GM18909 (cell line): ENCODE measurements at regions not wholly inside any gene's neighbourhood (a gene's known extent, or its start where the extent isn't known, plus 50 kb on each side); places are given as distances from the start of the nearest gene placed in this dataset.
"Not testable (repeated sequence)": the region's sequence is repeated elsewhere in the genome, so short reads cannot be mapped to it uniquely, and the experiment has no call there.

Experiments
- ATAC-seq: cut with Tn5 transposase; IDR thresholded peaks from one replicate; pipeline ENCODE4 v1.9.1; 2021; ENCODE audit warnings: mild to moderate bottlenecking; ENCODE audit not compliant: unreplicated experiment, poor library complexity

DNA sequence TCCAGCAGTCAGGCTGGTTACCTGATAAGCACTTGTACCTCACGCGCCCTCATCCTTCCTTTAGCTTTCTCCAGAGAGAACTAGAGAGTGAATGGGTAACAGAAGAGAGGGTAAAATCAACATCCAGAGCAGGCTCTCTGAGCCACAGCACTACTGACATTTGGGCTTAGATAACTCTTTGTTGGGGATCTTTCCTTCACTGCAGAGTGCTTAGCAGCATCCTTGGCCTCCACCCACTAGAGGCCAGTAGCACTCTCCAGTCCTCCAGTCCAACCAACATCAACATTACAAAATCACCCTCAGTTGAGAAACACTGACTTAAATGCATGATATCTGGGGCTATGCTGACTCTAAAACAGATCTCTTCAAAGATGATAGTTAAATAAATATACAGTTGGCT lies 220.7 kb downstream of the TACR3 start:
- ATAC-seq, result no peak

DNA sequence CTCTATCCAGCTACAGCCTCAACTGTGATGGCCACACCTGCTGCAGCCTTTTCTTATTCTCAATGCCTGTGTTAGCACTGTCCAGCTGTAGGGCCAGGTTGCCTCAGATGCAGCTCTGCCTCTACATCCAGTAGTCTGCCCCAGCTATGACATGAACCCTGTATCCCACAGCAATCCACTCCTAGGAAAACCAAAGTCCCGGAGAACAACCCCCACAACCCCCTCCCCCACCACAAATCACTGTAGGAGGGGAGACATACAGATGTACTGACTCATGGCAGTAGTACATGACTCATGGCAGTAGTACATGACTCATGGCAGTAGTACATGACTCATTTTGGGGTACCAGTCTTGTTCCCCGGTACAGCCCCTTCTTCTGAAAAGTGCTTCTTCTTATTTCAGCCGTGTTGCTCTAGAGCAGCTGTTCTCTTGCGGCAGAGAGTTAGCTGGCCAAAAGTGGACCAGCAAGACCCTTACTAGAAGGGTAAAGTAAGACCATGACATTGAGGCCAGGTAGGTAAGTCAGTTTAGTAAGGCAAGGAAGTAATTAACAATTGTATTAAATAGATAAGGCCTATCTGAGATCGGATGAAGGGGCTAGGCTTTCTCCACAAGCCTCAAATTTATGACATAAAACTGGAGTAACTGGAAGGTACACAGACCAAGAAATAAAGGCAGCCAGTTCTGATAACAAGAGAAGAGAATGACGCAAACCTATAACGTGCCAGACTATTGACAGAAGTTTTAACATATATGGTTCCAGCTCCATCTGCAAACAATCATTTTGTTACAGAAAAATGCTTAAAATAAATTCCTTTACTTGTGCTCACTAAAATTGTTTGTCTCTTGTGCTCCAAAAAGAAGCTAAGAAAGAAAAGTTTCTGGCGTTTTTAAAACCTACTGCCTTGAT lies 221.4 kb downstream of the TACR3 start:
- peak; percentile 92 for ATAC-seq

DNA sequence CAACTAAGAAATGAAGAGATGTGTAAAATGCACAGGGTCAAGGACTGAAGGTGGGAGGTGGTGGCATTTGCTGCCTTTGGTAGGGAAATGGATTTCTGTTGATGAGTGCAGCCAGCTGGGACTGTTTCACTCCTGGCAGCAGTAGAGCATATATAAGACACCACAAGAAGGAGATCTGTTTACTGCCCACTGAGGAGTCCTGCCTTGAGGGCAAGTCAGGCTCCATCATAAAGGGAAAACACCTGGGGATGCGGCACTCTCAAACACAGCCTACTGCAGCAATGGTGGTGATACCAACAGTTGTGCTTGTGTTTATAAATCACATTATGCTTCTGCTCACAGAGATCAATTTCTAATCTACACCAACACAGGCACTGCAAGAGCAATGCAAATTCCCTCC lies 222.1 kb downstream of the TACR3 start:
- peak; percentile 59 for ATAC-seq

DNA sequence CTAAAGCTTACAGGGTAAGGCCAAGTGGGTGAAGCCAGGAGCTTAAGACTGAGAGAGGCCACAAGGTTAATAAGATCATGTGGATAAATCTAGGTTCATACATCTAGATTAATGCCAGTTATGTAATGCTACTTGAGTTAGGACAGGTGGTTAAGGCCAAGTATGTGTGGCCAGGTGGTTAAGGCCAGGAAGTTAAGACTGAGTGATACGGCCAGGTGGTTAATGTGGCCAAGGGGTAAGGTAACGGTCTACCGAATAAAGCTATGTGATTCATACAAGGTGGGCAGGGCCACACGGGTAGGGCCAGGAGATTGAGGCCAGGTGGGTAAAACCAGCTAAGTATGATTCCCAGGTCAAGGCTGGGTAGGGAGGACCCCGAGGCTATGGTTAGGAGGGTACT lies 223.0 kb downstream of the TACR3 start:
- no peak for ATAC-seq

DNA sequence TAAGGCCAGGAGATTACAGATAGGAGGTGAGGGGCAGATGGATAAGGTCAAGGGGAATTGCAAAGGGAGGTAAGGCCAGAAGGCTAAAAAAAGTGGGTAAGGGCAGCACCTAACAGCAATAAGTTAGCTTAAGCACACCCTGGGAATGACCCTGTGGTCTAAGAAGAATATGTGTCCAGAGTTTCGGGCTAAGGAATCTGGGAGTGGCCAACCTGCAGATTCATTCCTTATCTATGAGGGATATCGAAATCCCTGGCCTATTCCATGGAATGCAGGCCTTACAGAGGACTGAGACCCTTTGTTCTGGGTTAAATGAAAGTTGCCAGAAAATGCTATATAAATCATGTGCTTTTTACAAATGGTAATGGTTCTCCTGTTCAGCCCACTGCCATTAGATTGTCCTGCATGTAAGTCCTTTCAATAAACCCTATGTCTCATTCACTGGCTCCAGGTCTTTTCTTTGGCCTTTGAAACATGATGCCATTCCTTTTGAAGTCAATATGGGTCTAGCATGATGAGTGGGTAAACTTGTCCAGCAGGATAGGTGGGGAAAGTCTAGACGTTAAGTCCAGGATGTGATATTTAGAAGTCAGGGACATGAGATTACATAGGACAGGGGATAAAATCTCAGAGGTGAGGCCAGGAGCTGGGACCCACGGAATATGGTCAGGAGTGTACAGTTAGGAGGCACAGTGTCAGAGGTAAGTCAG lies 226.2 kb downstream of the TACR3 start:
- no peak for ATAC-seq

DNA sequence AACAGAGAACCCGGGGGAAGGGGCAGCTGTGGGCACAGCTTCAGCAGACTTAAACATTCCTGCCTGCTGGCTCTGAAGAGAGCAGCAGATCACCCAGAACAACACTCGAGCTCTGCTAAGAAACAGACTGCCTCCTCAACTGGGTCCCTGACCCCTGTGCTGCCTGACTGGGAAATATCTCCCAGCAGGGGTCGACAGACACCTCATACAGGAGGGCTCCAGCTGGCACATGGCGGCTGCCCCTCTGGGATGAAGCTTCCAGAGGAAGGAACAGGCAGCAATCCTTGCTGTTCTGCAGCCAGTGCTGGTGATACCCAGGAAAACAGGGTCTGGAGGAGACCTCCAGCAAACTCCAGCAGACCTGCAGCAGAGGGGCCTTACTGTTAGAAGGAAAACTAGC lies 234.5 kb downstream of the TACR3 start:
- not testable (repeated sequence) for ATAC-seq

DNA sequence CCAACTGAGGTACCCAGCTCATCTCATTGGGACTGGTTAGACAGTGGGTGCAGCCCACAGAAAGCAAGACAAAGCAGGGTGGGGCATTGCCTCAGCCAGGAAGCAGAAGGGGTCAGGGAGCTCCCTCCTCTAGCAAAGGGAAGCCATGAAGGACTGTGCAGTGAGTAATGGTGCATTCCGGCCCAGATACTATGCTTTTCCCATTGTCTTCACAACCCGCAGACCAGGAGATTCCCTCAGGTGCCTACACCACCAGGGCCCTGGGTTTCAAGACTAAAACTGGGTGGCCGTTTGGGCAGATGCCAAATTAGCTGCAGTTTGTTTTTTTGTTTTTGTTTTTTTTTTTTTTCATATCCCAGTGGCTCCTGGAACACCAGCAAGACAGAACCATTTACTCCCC lies 235.3 kb downstream of the TACR3 start:
- ATAC-seq, result no peak

DNA sequence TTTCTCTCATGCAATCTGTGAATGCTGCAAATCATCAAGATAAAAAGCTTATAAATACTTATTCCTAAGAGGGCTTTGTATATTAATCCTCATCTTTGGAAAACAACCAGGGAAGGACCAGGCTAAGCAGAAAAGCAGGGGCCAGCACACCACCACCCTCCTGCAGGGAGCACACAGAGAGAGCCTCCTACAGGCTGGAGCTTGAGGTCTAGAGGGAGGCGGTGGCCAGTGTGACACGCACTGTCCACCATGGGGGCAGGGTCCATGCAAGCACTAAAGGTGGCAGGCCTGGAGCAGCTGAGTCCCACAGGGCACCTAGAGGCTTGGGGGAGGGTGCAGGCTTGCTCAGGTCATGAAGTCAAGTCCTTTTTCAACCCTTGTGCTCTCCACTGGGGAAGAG lies 236.9 kb downstream of the TACR3 start:
- ATAC-seq, result no peak

DNA sequence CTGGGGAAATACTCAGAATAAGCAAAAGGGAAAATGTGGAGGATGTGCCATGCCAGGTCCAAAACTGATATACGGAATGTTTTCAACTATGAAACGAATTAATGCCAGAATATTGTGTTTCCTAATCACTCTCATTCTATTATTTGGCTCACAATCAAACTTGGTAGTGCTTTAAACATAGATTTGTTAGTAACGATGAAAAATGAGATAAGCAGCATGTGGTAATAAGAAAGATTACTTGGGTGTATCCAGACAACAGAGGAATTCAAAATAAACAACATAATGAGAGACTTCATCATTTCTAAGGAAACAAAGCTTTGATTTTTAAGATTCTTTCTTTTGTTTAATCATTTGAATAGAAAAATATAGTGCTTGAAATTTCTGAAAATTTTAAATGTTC lies 237.3 kb downstream of the TACR3 start:
- no peak for ATAC-seq

DNA sequence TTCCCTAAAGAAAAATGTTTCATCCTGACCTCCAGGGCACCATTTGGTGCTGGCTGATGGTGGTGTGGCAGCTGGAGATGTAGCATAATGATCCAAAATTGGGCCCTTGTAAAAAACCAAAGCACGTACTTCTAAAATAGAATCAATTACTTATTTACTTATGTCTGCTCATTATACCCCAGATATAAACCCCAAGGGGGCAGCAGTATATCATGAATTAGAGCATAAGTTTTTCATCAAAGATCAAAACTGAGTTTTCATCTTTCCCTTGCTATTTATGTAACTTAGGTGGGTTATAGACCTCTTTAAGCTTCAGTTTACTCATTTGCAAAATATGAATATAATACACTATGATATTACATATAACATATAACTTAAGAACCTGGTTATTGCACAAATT lies 241.1 kb downstream of the TACR3 start:
- ATAC-seq, result no peak

DNA sequence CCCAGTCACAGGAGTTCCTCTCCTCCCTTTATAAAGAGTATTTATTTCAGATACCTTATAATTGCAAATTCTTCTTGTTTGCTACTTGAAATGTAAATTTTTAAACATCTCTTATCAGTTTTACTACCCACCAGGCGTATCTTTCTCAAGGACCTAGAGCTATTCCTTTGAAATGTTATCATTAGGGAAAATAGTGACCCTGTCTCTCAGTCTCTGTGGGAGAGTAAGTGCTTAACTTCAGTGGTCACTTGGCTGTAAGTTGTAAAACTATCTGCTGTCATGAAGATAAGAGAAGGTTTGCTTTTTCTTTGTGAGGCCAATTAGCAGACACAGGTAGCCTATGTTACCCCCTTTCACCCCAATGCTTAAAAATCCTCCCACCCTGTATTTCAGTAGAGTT lies 241.6 kb downstream of the TACR3 start:
- no peak for ATAC-seq

DNA sequence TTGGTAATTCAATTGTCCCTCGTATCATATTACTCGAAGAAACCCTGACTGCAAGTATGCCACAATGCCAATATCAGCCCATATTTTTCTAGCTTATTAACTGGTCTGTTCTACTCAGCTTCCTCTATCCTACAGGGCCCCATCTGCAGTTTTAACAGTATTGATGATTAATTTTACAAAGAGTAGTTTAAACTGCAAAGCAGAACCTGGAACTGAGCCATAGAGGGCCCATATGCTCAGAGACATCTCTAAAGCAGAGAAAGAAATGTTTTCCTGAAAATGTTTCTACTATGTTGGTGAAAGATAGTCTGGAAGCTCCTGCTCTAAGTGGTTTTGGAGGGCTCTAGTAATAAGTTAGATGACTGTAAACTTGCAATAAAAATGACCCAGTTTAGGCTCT lies 259.4 kb upstream of the CENPE start:
- ATAC-seq, result no peak

DNA sequence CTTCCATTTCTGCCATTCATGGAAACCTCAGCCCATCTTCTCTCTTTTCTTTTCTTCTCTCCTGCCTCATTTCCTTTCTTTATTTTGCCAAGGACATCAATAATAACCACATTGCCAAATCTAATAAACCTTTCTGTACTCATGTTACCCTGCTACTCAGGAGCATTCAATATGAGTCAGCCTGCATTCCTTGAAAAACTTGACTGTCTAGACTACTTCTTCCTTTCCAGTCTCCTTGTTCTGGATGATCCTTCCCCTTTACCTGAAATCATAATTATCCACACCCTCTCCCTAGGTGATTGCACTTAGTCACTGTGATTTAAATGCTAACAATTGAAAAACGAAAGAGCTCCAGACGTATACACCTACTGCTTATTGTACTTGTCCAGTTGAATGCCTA lies 253.2 kb upstream of the CENPE start:
- no peak for ATAC-seq

DNA sequence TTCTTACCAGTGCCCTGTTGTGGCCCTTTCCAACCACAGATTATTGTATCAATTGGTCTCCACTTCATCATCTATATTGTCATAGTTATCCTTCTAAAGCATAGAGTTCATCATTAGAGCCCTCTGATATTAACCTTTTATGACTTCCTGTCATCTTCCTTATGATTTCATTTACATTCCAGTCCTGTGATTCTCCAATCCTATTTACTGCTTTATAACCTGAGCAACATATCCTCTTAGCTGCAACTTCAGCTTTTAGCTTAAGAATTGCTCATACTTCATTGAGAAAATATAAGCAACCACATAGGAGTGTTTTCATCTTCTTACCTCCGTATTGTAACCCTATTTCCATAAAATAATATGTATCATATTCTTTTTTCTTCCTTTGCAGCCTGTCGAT lies 252.6 kb upstream of the CENPE start:
- ATAC-seq, result no peak

DNA sequence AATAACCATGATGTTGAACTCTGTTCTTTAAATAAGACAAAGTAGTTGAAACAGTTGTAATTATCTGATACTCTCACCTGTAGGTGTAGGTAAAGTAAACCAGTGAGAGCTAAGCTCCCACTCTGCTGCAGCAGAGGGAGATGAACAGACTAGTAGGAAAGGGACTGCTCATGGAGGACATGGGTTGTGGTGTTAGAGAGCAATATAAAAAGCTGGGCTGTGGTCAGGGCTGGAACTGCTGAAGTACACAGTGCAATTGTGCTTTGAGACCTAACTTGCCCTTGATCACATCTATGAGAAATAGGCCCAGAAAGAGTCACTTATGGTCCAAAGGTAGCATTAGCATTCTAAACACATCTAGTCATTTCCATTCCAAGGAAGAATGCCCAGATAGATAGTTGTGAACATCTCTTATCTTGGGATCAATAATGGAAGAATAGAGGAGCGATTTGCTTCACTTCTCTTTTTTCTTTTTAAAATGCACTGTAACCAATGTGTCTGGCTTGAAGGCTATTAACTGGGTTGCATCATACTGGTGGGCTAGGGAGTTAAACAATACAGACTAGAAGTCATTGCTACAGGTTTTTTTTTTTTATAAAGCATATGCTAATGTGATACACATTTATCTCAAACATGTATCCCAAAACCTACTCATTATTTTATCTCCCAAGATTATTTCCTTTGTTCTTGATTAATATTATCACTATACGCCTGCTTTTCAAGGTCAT lies 251.3 kb upstream of the CENPE start:
- no peak for ATAC-seq

DNA sequence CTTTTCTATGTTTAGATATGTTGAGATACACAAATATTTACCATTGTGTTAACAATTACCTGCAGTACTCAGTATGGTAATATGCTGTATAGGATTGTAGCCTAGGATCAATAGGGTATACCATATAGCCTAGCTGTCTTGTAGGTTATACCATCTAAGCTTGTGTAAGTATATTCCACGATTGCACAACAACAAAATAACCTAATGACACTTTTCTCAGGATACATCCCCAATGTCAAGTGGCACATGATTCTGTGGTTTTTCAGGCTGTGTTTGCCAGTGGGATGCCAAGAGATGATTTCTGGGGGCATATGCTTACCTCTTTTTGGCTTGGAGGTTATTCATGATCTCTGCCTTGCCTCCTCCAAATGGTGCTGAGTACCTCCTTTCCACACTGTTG lies 247.2 kb upstream of the CENPE start:
- no peak for ATAC-seq

DNA sequence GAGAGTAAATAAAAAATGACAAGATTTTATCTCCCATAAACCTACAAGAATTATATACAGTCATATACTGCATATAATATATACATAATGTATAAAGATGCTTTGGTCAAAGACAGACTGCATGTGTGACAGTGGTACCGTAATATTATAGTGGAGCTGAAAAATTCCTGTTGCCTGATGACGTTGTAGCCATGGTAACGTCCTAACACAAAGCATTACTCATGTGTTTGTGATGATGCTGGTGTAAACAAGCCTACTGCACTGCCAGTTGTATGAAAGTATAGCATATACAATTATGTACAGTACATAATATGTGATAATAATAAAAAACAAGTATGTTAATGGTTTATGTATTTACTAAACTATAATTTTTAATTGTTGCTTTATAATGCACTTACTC lies 245.2 kb upstream of the CENPE start:
- no peak for ATAC-seq

DNA sequence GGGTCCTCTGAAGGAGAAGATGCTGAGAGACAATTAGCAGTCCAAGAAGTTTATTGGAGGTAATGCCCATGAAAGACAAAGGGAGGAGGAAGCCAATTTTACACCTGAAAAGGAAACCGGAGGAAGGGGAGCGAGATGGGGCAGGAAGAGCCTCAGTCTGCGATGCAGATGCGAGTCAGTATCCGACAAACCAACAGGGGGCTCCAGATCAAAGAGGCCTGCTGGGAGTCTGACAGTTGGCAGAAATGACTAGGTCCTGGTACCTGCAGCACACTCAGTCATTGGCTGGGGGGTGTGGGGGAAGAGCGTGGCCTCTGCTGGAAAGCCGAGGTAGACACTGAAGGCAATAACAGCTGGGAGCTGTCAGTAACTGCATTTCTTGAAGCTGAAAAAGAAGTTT lies 231.1 kb upstream of the CENPE start:
- ATAC-seq, result peak; percentile 83

DNA sequence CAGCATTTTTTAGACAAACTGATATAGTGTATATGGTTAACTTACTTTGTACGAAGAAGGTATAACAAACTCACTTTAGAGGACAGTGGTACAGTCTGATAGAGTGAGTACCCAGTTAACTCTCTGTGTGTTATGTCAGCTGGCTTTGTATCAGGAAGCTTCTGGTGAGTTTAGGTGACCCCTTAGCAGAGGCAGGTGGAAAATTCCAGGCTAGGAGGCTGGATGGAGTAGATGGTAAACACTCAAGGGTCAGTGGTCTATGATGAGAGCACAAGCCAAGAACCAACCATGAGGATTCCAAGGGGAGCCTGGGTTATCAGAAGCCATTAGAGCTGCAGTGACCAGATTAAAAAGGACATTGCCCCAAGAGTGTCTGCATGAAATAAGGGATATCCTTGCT lies 227.3 kb upstream of the CENPE start:
- ATAC-seq, result no peak

DNA sequence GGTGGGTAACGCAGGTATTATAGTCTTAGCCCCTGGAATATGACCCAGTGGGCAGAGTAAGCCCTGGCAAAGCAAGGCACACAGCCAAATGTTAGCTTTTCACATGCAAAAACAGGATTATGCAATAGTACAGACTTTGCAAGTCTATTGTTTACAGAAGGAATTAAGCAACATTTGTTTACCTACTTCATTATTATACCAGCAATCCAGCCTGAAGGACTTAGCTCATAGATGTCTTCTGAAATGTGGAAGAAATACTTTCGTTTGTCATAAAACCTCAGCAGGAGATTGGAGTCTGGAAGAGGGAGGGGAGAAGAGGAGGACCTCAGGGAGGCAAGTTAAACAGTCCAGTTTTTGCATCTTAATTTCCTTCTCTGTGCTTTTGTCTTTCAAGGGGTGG lies 226.7 kb upstream of the CENPE start:
- ATAC-seq, result no peak

DNA sequence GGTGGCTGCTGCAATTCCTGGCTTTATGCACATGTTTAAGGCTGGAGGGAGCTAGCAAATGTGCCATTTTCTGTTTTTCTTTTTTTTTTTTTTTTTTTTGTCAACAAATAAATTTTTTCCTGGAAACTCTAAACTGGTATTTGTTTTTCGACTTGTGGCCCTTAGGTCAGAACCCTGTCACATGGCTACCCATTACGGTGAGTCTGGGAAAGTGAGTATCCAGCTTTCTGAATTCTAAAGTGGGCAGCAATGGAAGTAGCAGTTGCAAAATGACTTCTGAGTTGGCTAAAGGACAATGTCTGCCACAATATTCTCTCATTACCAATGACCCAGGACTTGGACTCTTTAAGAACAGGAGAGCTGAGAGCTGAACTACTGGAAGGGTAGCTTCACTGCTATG lies 225.1 kb upstream of the CENPE start:
- ATAC-seq, result no peak
